GM23338 (cell line): ENCODE measurements at regions not wholly inside any gene's neighbourhood (a gene's known extent, or its start where the extent isn't known, plus 50 kb on each side); places are given as distances from the start of the nearest gene placed in this dataset.

ENCODE experiments used
- ATAC-seq: fragments of 200-7000 bp; cut with Tn5 transposase; 3 replicates; pipeline ENCODE4 v1.9.1; 2020
- DNase-seq: peaks from one replicate; pipeline ENCODE4 v3.0.0-alpha.2; 2015; ENCODE audit warnings: low spot score
- H2AFZ ChIP-seq: fragments of 200-600 bp; sonication (generic); 2 replicates; pipeline ENCODE4 v1.8.0; 2016; ENCODE audit warnings: antibody characterized with exemption, mild to moderate bottlenecking, moderate library complexity
- H3F3A ChIP-seq: fragments of 200-600 bp; sonication (generic); replicated peaks from 2 replicates; pipeline ENCODE4 v1.8.0; 2017; ENCODE audit warnings: antibody characterized with exemption, mixed run types, low read depth
- H3K27ac ChIP-seq: fragments of 200-600 bp; sonication (generic); 2 replicates; pipeline ENCODE4 v1.6.1; 2016; ENCODE audit warnings: low read depth
- H3K27me3 ChIP-seq: fragments of 200-600 bp; sonication (generic); 2 replicates; pipeline ENCODE4 v1.8.0; 2016; ENCODE audit warnings: mild to moderate bottlenecking, mixed run types, moderate library complexity; ENCODE audit not compliant: insufficient read depth
- H3K36me3 ChIP-seq: fragments of 200-600 bp; sonication (generic); 2 replicates; pipeline ENCODE4 v1.8.0; 2016; ENCODE audit warnings: mild to moderate bottlenecking; ENCODE audit not compliant: insufficient read depth
- H3K4me1 ChIP-seq: fragments of 200-600 bp; sonication (generic); 2 replicates; pipeline ENCODE4 v1.8.0; 2016; ENCODE audit warnings: mild to moderate bottlenecking, moderate library complexity; ENCODE audit not compliant: insufficient read depth
- H3K4me2 ChIP-seq: fragments of 200-600 bp; sonication (generic); 2 replicates; pipeline ENCODE4 v1.7.1; 2017; ENCODE audit warnings: mixed run types
- H3K4me3 ChIP-seq: fragments of 200-600 bp; sonication (generic); 2 replicates; pipeline ENCODE4 v1.6.1; 2016; ENCODE audit warnings: mixed run types
- H3K79me2 ChIP-seq: fragments of 200-600 bp; sonication (generic); replicated peaks from 2 replicates; pipeline ENCODE4 v1.8.0; 2017; ENCODE audit warnings: mild to moderate bottlenecking; ENCODE audit not compliant: insufficient read depth
- H3K9me2 ChIP-seq: fragments of 200-600 bp; sonication (generic); 2 replicates; pipeline ENCODE4 v1.8.0; 2017; ENCODE audit not compliant: insufficient read depth
- H4K20me1 ChIP-seq: fragments of 200-600 bp; sonication (generic); replicated peaks from 2 replicates; pipeline ENCODE4 v1.8.0; 2017; ENCODE audit warnings: mild to moderate bottlenecking; ENCODE audit not compliant: insufficient read depth
- H3K27ac Mint-ChIP-seq: 2 replicates; pipeline ENCODE4 v1.8.0; 2020; ENCODE audit warnings: inconsistent platforms, mild to moderate bottlenecking, moderate library complexity, mixed read lengths
- H3K27me3 Mint-ChIP-seq: 3 replicates; pipeline ENCODE4 v1.8.0; 2022; ENCODE audit warnings: low read depth, mild to moderate bottlenecking, moderate library complexity, mixed read lengths, inconsistent platforms; ENCODE audit not compliant: insufficient read depth, poor library complexity
- H3K36me3 Mint-ChIP-seq: 3 replicates; pipeline ENCODE4 v1.8.0; 2021; ENCODE audit warnings: low read depth, mild to moderate bottlenecking, inconsistent platforms, moderate library complexity, mixed read lengths
- H3K4me1 Mint-ChIP-seq: 3 replicates; pipeline ENCODE4 v1.8.0; 2020; ENCODE audit warnings: mild to moderate bottlenecking, inconsistent platforms, mixed read lengths
- H3K4me3 Mint-ChIP-seq: 3 replicates; pipeline ENCODE4 v1.8.0; 2021; ENCODE audit warnings: moderate library complexity, mild to moderate bottlenecking, inconsistent platforms, mixed read lengths
- H3K9me3 Mint-ChIP-seq: 3 replicates; pipeline ENCODE4 v1.8.0; 2020; ENCODE audit warnings: moderate library complexity, mild to moderate bottlenecking, inconsistent platforms, mixed read lengths
- CREB1 ChIP-seq: fragments of 250-450 bp; sonication (Bioruptor Pico); IDR thresholded peaks from 2 replicates; pipeline ENCODE4 v1.5.0; 2020; ENCODE audit warnings: low read depth, mild to moderate bottlenecking, moderate library complexity
- EZH2 ChIP-seq: fragments of 200-600 bp; sonication (generic); IDR thresholded peaks from one replicate; pipeline ENCODE4 v1.8.0; 2017; ENCODE audit warnings: antibody characterized with exemption, mild to moderate bottlenecking, low read depth; ENCODE audit not compliant: unreplicated experiment
- JUNB ChIP-seq: IDR thresholded peaks from one replicate; pipeline ENCODE4 v1.6.1; 2016; ENCODE audit warnings: antibody characterized with exemption; ENCODE audit not compliant: unreplicated experiment
- NANOG ChIP-seq: IDR thresholded peaks from 2 replicates; pipeline ENCODE4 v1.6.1; 2016; ENCODE audit warnings: antibody characterized with exemption, borderline replicate concordance
- POLR2AphosphoS5 ChIP-seq: IDR thresholded peaks from 2 replicates; pipeline ENCODE4 v1.6.1; 2016; ENCODE audit warnings: antibody characterized with exemption, low read depth
- ZNF462 ChIP-seq: fragments of 250-450 bp; sonication (Bioruptor Pico); IDR thresholded peaks from 2 replicates; pipeline ENCODE4 v1.5.0; 2020; ENCODE audit warnings: mild to moderate bottlenecking, moderate library complexity

GRCh38 chr13:47656651-47657050 is 344.4 kb downstream of the SUCLA2 start:
- H3K4me3 Mint-ChIP-seq: no peak overlapping the region
- 0 out of 2 replicates have a peak, but pooled peaks cover 3% of the 10 kb centered on the region for H4K20me1 ChIP-seq

More at GRCh38 chr13:47656651-47657050, 344.4 kb downstream of the SUCLA2 start:
- no peak overlapping the region for H3K27ac Mint-ChIP-seq
- Histone ChIP-seq H3K4me2 (no peak overlapping the region), H3K9me2 (peaks cover 7% of the 10 kb centered on the region; the same call in 1 of the 2 replicates), H3K36me3 (no peaks in the 10 kb centered on the region), H3K27me3 (no peaks in the 10 kb centered on the region), H3K4me3 (no peak overlapping the region), H3K79me2 (no peaks in the 10 kb centered on the region), H2AFZ (no peak overlapping the region), H3K4me1 (no peaks in the 10 kb centered on the region), H3F3A (no peaks in the 10 kb centered on the region), H3K27ac (no peak overlapping the region)
- DNase-seq: no peak
- TF ChIP-seq CREB1 (CRISPR knock-in tag) (no peak), ZNF462 (no peak), NANOG (no peak), JUNB (no peak), POLR2AphosphoS5 (no peak), EZH2 (no peak)
- no peak for ATAC-seq
- no peaks in the 10 kb centered on the region for H3K4me1 Mint-ChIP-seq
- no peaks in the 10 kb centered on the region for H3K27me3 Mint-ChIP-seq
- H3K36me3 Mint-ChIP-seq: no peaks in the 10 kb centered on the region
- H3K9me3 Mint-ChIP-seq: no peaks in the 10 kb centered on the region
